ENCODE measurements at regions not wholly inside any gene's neighbourhood (a gene's known extent, or its start where the extent isn't known, plus 50 kb on each side); places are given as distances from the start of the nearest gene placed in this dataset.

- Histone ChIP-seq H3K4me3 (ENCODE audit: low read depth, low read length, poor library complexity, severe bottlenecking) (no peak overlapping the region), H3K4me2 (ENCODE audit: low read length) (no peak overlapping the region), H3K4me1 (ENCODE audit: insufficient read depth, low read length, poor library complexity, severe bottlenecking) (no peaks in the 10 kb centered on the region), H3K36me3 (ENCODE audit: insufficient read depth, low read length) (no peaks in the 10 kb centered on the region), H2AFZ (ENCODE audit: low read length) (no peak overlapping the region), H3K79me2 (ENCODE audit: insufficient read depth, low read depth, low read length) (no peaks in the 10 kb centered on the region), H3K27ac (ENCODE audit: low read depth, low read length, poor library complexity, severe bottlenecking) (no peak overlapping the region), H3K9me2 (ENCODE audit: insufficient read depth, low read length) (no peaks in the 10 kb centered on the region), H4K20me1 (ENCODE audit: insufficient read depth, low read length) (no peaks in the 10 kb centered on the region), H3K9me3 (ENCODE audit: low read length) (no peaks in the 10 kb centered on the region)
- no TSS peak for BruUV-seq (replicated peaks)
- CTCF ChIA-PET (ENCODE audit: unreplicated experiment) = no interaction called here
- intact Hi-C loops (cut with micrococcal nuclease; ENCODE audit: unreplicated experiment) = loop anchor here (5.0 kb wide), 1 partner anchor 289 kb away; no protein-coding TSS in a partner anchor
- DNase-seq (ENCODE audit: low spot score) = no peak
- POLR2A ChIA-PET = no interaction called here
- TF ChIP-seq EZH2phosphoT487 (IDR thresholded peaks at IDR 0.05; ENCODE audit: borderline replicate concordance, low read depth, low read length) = no peak
- TF ChIP-seq CTCF (conservative IDR thresholded peaks at IDR 0.05; ENCODE audit: low read length) = no peak
These were observed 211.1 kb upstream of the ZNF804B start for GRCh38 chr7:88548399-88548798.

- intact Hi-C loops (cut with micrococcal nuclease; ENCODE audit: unreplicated experiment) = loop anchor here (2.0 to 5.0 kb wide), 2 partner anchors 290 to 1076 kb away; no protein-coding TSS in a partner anchor
- ChIA-PET CTCF (ENCODE audit: unreplicated experiment) (no interaction called here), POLR2A (interaction anchor here (1.0 kb wide), 1 partner anchor 37 kb away, joined by 8 read pairs; no protein-coding TSS in a partner anchor)
- Histone ChIP-seq H3K9me3 (ENCODE audit: low read length) (no peaks in the 10 kb centered on the region), H4K20me1 (ENCODE audit: insufficient read depth, low read length) (no peaks in the 10 kb centered on the region), H3K9me2 (ENCODE audit: insufficient read depth, low read length) (no peaks in the 10 kb centered on the region), H3K36me3 (ENCODE audit: insufficient read depth, low read length) (no peaks in the 10 kb centered on the region), H3K27ac (ENCODE audit: low read depth, low read length, poor library complexity, severe bottlenecking) (no peak overlapping the region), H3K4me3 (ENCODE audit: low read depth, low read length, poor library complexity, severe bottlenecking) (no peak overlapping the region), H3K4me2 (ENCODE audit: low read length) (no peak overlapping the region), H2AFZ (ENCODE audit: low read length) (no peak overlapping the region), H3K79me2 (ENCODE audit: insufficient read depth, low read depth, low read length) (no peaks in the 10 kb centered on the region), H3K4me1 (ENCODE audit: insufficient read depth, low read length, poor library complexity, severe bottlenecking) (no peaks in the 10 kb centered on the region)
- BruUV-seq (replicated peaks) = no TSS peak
- peak; percentile 44 for DNase-seq (ENCODE audit: low spot score)
- TF ChIP-seq EZH2phosphoT487 (IDR thresholded peaks at IDR 0.05; ENCODE audit: borderline replicate concordance, low read depth, low read length) (no peak), CTCF (conservative IDR thresholded peaks at IDR 0.05; ENCODE audit: low read length) (peak; percentile 79)
These were observed 212.7 kb upstream of the ZNF804B start for GRCh38 chr7:88546808-88547207.

GRCh38 chr7:88545663-88546062 lies 213.8 kb upstream of the ZNF804B start:
- Histone ChIP-seq H3K4me2 (ENCODE audit: low read length) (no peak overlapping the region), H3K9me3 (ENCODE audit: low read length) (no peaks in the 10 kb centered on the region), H3K9me2 (ENCODE audit: insufficient read depth, low read length) (no peaks in the 10 kb centered on the region), H3K4me1 (ENCODE audit: insufficient read depth, low read length, poor library complexity, severe bottlenecking) (no peaks in the 10 kb centered on the region), H2AFZ (ENCODE audit: low read length) (no peak overlapping the region), H3K79me2 (ENCODE audit: insufficient read depth, low read depth, low read length) (no peaks in the 10 kb centered on the region), H4K20me1 (ENCODE audit: insufficient read depth, low read length) (no peaks in the 10 kb centered on the region), H3K4me3 (ENCODE audit: low read depth, low read length, poor library complexity, severe bottlenecking) (no peak overlapping the region), H3K27ac (ENCODE audit: low read depth, low read length, poor library complexity, severe bottlenecking) (no peak overlapping the region), H3K36me3 (ENCODE audit: insufficient read depth, low read length) (no peaks in the 10 kb centered on the region)
- no peak for DNase-seq (ENCODE audit: low spot score)
- intact Hi-C loops (cut with micrococcal nuclease; ENCODE audit: unreplicated experiment) = loop anchor here (2.0 to 5.0 kb wide), 2 partner anchors 292 to 1077 kb away; no protein-coding TSS in a partner anchor
- no peak for TF ChIP-seq CTCF (conservative IDR thresholded peaks at IDR 0.05; ENCODE audit: low read length)
- TF ChIP-seq EZH2phosphoT487 (IDR thresholded peaks at IDR 0.05; ENCODE audit: borderline replicate concordance, low read depth, low read length) = no peak
- no TSS peak for BruUV-seq (replicated peaks)
- ChIA-PET CTCF (ENCODE audit: unreplicated experiment) (no interaction called here), POLR2A (no interaction called here)

Data from OCI-LY7 (cell line).